Inflammatory macrophage (primary cell): ENCODE measurements at regions not wholly inside any gene's neighbourhood (a gene's known extent, or its start where the extent isn't known, plus 50 kb on each side); places are given as distances from the start of the nearest gene placed in this dataset.

Experiments used
- DNase-seq, 2 donors: peaks; one replicate each; pipeline ENCODE4 v3.0.0-alpha.2; 2020 to 2022

GRCh38 chr7:50962962-50963374 lies 180.3 kb upstream of the GRB10 start:
- peak; percentile 5 to 6 for DNase-seq

- peak; percentile 18 to 42 for DNase-seq
Observed at GRCh38 chr7:50962281-50962883, 179.7 kb upstream of the GRB10 start.

- DNase-seq: no peak
Observed at GRCh38 chr7:50960621-50961310, 178.1 kb upstream of the GRB10 start.

- no peak for DNase-seq
Observed at GRCh38 chr7:50959991-50960390, 177.3 kb upstream of the GRB10 start.

- DNase-seq: no peak
Observed at GRCh38 chr7:50959560-50959959, 176.9 kb upstream of the GRB10 start.

GRCh38 chr7:50957855-50958254 lies 175.2 kb upstream of the GRB10 start:
- DNase-seq: no peak

- DNase-seq: no peak
Observed at GRCh38 chr7:50957431-50957830, 174.7 kb upstream of the GRB10 start.

- no peak for DNase-seq
Observed at GRCh38 chr7:50956522-50957155, 173.9 kb upstream of the GRB10 start.

- peak; percentile 31 to 40 for DNase-seq
Observed at GRCh38 chr7:50954716-50955115, 172.0 kb upstream of the GRB10 start.

- no peak for DNase-seq
Observed at GRCh38 chr7:50954245-50954644, 171.5 kb upstream of the GRB10 start.

GRCh38 chr7:50953820-50954219 lies 171.1 kb upstream of the GRB10 start:
- DNase-seq: no peak

GRCh38 chr7:50953303-50953702 lies 170.6 kb upstream of the GRB10 start:
- DNase-seq: no peak

- DNase-seq: no peak
Observed at GRCh38 chr7:50952544-50952943, 169.8 kb upstream of the GRB10 start.

GRCh38 chr7:50952120-50952519 lies 169.4 kb upstream of the GRB10 start:
- DNase-seq: no peak

- no peak for DNase-seq
Observed at GRCh38 chr7:50943482-50943881, 160.8 kb upstream of the GRB10 start.

- DNase-seq: no peak
Observed at GRCh38 chr7:50941525-50941924, 158.8 kb upstream of the GRB10 start.

- no peak for DNase-seq
Observed at GRCh38 chr7:50940621-50941020, 157.9 kb upstream of the GRB10 start.

GRCh38 chr7:50939021-50939420 lies 156.3 kb upstream of the GRB10 start:
- DNase-seq: no peak

GRCh38 chr7:50937727-50938126 lies 155.0 kb upstream of the GRB10 start:
- no peak for DNase-seq

- no peak for DNase-seq
Observed at GRCh38 chr7:50926049-50926448, 143.4 kb upstream of the GRB10 start.

- DNase-seq: no peak
Observed at GRCh38 chr7:50923476-50923875, 140.8 kb upstream of the GRB10 start.

GRCh38 chr7:50921114-50921813 lies 138.6 kb upstream of the GRB10 start:
- no peak for DNase-seq

GRCh38 chr7:50920031-50920635 lies 137.4 kb upstream of the GRB10 start:
- no peak for DNase-seq
